Activated CD8-positive, alpha-beta T cell treated with anti-CD3 and anti-CD28 coated beads for 36 hours (primary cell): ENCODE measurements at regions not wholly inside any gene's neighbourhood (a gene's known extent, or its start where the extent isn't known, plus 50 kb on each side); places are given as distances from the start of the nearest gene placed in this dataset.

Experiments
- ATAC-seq: fragments of 200-7000 bp; cut with Tn5 transposase; one replicate; pipeline ENCODE4 v1.10.0; 2021; ENCODE audit warnings: mild to moderate bottlenecking, moderate library complexity
- CTCF ChIA-PET: fragments of 350-600 bp; sonication (Branson Sonifier 250); formaldehyde crosslinking; loops from one replicate; lab custom pipeline; 2021; ENCODE audit warnings: antibody characterized with exemption; lab: Charles Lee
- POLR2A ChIA-PET: fragments of 350-600 bp; sonication (Branson Sonifier 250); formaldehyde crosslinking; loops from one replicate; lab custom pipeline; 2021; ENCODE audit warnings: antibody characterized with exemption; lab: Charles Lee
- DNase-seq: peaks from one replicate; pipeline ENCODE4 v3.0.0-alpha.2; 2020
- H3K27ac Mint-ChIP-seq: one replicate; pipeline ENCODE4 v1.8.0; 2021; ENCODE audit warnings: mild to moderate bottlenecking, mixed read lengths
- H3K27me3 Mint-ChIP-seq: one replicate; pipeline ENCODE4 v1.8.0; 2021; ENCODE audit warnings: mixed read lengths
- H3K36me3 Mint-ChIP-seq: one replicate; pipeline ENCODE4 v1.8.0; 2021; ENCODE audit warnings: low read depth, mixed read lengths
- H3K4me1 Mint-ChIP-seq: one replicate; pipeline ENCODE4 v1.8.0; 2021; ENCODE audit warnings: low read depth, mixed read lengths
- H3K4me3 Mint-ChIP-seq: one replicate; pipeline ENCODE4 v1.8.0; 2021; ENCODE audit warnings: mild to moderate bottlenecking, moderate library complexity, mixed read lengths
- H3K9me3 Mint-ChIP-seq: one replicate; pipeline ENCODE4 v1.8.0; 2021; ENCODE audit warnings: mixed read lengths
- CTCF ChIP-seq: fragments of 200-600 bp; IDR thresholded peaks from one replicate; pipeline ENCODE4 v1.8.0; 2022; ENCODE audit warnings: antibody characterized with exemption, mild to moderate bottlenecking
- intact Hi-C: fragments of 100-400 bp; cut with micrococcal nuclease; formaldehyde crosslinking; loops from one replicate; pipeline ENCODE4 v1.10.0; 2022

DNA sequence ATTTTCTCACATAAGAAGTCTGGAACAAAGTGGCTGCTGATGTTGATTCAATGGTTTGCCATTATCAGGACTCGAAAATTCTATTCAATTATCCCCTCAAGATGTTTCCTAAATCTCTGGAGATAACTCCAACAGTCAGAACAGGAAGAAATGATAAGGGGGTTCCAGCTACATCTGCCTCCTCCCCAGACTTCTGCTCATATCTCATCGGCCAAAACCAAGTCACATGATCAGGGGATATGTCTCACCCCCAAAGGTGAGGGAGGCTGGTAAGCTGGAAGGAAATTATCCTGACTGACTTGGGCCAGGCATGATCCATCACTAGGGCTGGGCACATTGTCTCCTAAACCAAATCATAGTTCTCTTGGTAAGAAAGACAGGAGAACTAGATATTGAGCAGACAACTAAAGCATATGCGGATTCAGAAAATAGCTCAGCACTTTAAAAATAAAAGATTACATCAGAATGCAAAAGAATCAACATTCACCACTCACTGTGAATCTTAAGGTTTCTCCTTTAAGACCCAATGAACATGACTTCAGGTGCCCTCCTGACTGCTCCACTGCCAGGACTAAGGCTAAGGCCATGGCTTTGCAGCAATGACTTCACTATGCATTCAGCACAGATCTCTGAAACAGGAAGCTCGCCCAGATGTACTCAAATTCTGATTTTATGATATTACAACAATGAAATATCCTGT is 306.3 kb downstream of the ENC1 start:
- H3K9me3 Mint-ChIP-seq = no peaks in the 10 kb centered on the region
- H3K27ac Mint-ChIP-seq = no peak overlapping the region
- ChIA-PET CTCF (no interaction called here), POLR2A (no interaction called here)
- no peak for TF ChIP-seq CTCF
- intact Hi-C loops = no loop called here
- H3K4me1 Mint-ChIP-seq = no peaks in the 10 kb centered on the region
- H3K4me3 Mint-ChIP-seq = no peak overlapping the region
- H3K27me3 Mint-ChIP-seq = peaks cover 27% of the 10 kb centered on the region
- H3K36me3 Mint-ChIP-seq = no peaks in the 10 kb centered on the region
- DNase-seq = no peak
- ATAC-seq = no peak

DNA sequence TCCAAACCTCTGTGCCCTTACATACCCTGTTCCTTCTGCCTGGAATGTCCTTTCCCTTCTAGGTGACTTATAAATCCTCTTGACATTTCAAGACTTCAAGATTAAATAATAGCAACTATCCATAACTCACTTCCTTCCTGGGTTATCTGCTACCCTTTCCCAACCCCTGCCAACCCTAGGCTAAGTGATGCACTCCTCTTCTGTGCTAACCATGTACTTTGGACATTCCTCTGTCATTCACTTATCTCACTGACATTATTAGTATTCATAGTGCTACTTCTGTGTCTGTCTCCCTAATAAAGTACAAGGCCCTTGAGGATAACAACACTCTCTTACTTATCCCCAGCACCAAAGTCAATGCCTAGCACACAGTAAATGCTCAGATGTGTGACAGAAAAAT is 307.1 kb downstream of the ENC1 start:
- Mint-ChIP-seq H3K9me3 (no peaks in the 10 kb centered on the region), H3K36me3 (no peaks in the 10 kb centered on the region), H3K27me3 (peaks cover 29% of the 10 kb centered on the region), H3K27ac (no peak overlapping the region), H3K4me3 (no peak overlapping the region), H3K4me1 (no peaks in the 10 kb centered on the region)
- ChIA-PET CTCF (no interaction called here), POLR2A (no interaction called here)
- no peak for TF ChIP-seq CTCF
- DNase-seq = no peak
- no peak for ATAC-seq
- intact Hi-C loops = no loop called here

- Mint-ChIP-seq H3K4me3 (no peak overlapping the region), H3K9me3 (no peaks in the 10 kb centered on the region), H3K27ac (no peak overlapping the region), H3K27me3 (peaks cover 32% of the 10 kb centered on the region), H3K36me3 (no peaks in the 10 kb centered on the region), H3K4me1 (peaks cover 2% of the 10 kb centered on the region)
- ChIA-PET POLR2A (no interaction called here), CTCF (interaction anchor here (1.6 kb wide), 1 partner anchor 9 kb away, joined by 5 read pairs; no protein-coding TSS in a partner anchor)
- DNase-seq (no peak), ATAC-seq (no peak)
- no peak for TF ChIP-seq CTCF
- intact Hi-C loops = no loop called here
Observed at GRCh38 chr5:74332682-74333081, 307.8 kb downstream of the ENC1 start.

- Mint-ChIP-seq H3K4me3 (no peak overlapping the region), H3K36me3 (no peaks in the 10 kb centered on the region), H3K27ac (no peak overlapping the region), H3K9me3 (no peaks in the 10 kb centered on the region), H3K4me1 (peaks cover 9% of the 10 kb centered on the region), H3K27me3 (peaks cover 30% of the 10 kb centered on the region)
- ChIA-PET POLR2A (no interaction called here), CTCF (interaction anchor here (1.6 kb wide), 1 partner anchor 9 kb away, joined by 5 read pairs; no protein-coding TSS in a partner anchor)
- TF ChIP-seq CTCF = no peak
- intact Hi-C loops = no loop called here
- DNase-seq (no peak), ATAC-seq (no peak)
Observed at GRCh38 chr5:74332006-74332405, 308.5 kb downstream of the ENC1 start.

DNA sequence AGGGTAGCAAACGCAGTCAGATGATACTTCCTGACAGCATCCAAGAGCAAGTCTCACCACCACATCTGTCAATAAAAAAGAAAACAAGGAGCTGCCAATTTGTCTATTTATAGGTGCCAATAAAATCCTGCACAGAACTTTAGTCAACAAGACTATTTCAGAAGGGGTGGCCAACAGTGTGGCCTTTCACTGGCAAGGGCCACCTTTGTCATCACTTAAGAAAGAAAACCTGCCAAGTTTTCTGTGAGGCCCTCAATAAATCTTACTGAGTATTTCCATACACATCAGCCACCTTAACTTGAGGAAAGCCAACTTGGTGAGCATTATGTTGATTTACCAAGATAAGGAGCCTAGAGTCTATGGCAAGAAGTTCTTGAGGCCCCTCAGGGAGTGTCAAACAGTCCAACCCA is 312.3 kb downstream of the ENC1 start:
- no peak for ATAC-seq
- ChIA-PET CTCF (no interaction called here), POLR2A (no interaction called here)
- no peaks in the 10 kb centered on the region for H3K9me3 Mint-ChIP-seq
- H3K27ac Mint-ChIP-seq = no peak overlapping the region
- intact Hi-C loops = no loop called here
- peaks cover 35% of the 10 kb centered on the region for H3K27me3 Mint-ChIP-seq
- TF ChIP-seq CTCF = no peak
- no peak for DNase-seq
- H3K36me3 Mint-ChIP-seq = no peaks in the 10 kb centered on the region
- peaks cover 20% of the 10 kb centered on the region for H3K4me1 Mint-ChIP-seq
- H3K4me3 Mint-ChIP-seq = no peak overlapping the region
